ENCODE measurements at regions not wholly inside any gene's neighbourhood (a gene's known extent, or its start where the extent isn't known, plus 50 kb on each side); places are given as distances from the start of the nearest gene placed in this dataset.

DNA sequence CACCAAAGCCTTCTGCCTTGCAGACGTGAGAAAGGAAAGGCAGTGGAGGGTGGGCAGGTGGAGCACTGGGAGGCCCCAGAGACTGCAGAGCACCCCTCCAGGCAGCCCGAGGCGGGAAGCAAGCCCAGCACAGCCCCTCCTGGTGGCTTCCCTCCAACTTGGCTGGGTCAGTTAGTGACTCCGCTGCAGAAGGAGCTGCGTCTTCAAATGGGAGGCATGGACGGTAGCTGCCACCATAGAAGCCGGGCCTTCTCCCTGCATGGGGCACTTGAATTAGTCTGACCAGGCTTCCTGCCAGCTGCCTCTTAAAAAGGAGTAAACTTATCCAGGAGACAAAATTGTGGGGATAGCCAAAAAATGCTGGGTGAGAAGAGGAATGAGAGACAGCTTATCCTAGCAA, 88.0 kb upstream of the RPS6KA2 start:
- DNase-seq (ENCODE audit: low spot score), result no peak
- TF ChIP-seq, protein P1, sequence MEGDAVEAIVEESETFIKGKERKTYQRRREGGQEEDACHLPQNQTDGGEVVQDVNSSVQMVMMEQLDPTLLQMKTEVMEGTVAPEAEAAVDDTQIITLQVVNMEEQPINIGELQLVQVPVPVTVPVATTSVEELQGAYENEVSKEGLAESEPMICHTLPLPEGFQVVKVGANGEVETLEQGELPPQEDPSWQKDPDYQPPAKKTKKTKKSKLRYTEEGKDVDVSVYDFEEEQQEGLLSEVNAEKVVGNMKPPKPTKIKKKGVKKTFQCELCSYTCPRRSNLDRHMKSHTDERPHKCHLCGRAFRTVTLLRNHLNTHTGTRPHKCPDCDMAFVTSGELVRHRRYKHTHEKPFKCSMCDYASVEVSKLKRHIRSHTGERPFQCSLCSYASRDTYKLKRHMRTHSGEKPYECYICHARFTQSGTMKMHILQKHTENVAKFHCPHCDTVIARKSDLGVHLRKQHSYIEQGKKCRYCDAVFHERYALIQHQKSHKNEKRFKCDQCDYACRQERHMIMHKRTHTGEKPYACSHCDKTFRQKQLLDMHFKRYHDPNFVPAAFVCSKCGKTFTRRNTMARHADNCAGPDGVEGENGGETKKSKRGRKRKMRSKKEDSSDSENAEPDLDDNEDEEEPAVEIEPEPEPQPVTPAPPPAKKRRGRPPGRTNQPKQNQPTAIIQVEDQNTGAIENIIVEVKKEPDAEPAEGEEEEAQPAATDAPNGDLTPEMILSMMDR (IDR thresholded peaks at IDR 0.05; ENCODE audit: extremely low read depth, insufficient read depth, missing control alignments), result no peak
- in situ Hi-C loops (cut with MboI; ENCODE audit: low pct_unique_long_range_greater_than_20kb, low sequenced_read_pairs, unreplicated experiment), result no loop called here

DNA sequence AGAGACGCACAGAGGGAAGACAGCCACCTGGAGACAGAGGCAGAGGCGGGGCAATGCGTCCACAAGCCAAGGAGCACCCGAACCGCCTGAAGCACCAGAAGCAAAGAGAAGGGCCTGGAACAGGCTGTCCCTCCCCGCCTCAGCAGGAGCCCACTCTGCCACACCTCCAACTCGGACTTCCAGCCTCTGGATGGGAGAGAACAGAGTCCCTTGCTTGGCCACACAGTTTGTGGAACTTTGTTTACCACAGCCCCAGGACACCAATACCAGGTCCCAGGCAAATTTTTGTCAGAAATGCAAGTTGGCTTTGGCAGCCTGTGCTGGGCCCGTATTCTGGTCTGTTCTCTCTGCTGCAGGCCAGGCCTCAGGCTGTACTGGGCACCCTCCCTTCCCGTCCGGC, 87.5 kb upstream of the RPS6KA2 start:
- in situ Hi-C loops (cut with MboI; ENCODE audit: low pct_unique_long_range_greater_than_20kb, low sequenced_read_pairs, unreplicated experiment), result no loop called here
- no peak for DNase-seq (ENCODE audit: low spot score)
- TF ChIP-seq, protein P1 (IDR thresholded peaks at IDR 0.05; ENCODE audit: extremely low read depth, insufficient read depth, missing control alignments), result no peak

DNA sequence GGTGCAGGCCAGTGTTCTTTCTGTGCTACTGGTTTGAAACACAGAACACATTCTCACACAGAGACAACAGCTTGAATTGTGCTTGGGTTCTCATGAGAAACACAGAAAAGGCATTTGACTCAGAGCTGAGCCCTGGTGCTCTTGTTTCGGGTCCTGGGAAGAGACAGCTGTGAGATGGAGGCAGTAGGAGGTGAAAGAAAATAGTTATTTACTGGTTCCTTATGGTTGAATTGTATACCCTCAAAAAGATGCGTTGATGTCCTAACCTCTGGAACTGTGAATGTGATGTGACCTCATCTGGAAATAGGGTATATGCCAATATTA, 87.1 kb upstream of the RPS6KA2 start:
- no peak for DNase-seq (ENCODE audit: low spot score)
- TF ChIP-seq, protein P1 (IDR thresholded peaks at IDR 0.05; ENCODE audit: extremely low read depth, insufficient read depth, missing control alignments), result no peak
- in situ Hi-C loops (cut with MboI; ENCODE audit: low pct_unique_long_range_greater_than_20kb, low sequenced_read_pairs, unreplicated experiment), result no loop called here

DNA sequence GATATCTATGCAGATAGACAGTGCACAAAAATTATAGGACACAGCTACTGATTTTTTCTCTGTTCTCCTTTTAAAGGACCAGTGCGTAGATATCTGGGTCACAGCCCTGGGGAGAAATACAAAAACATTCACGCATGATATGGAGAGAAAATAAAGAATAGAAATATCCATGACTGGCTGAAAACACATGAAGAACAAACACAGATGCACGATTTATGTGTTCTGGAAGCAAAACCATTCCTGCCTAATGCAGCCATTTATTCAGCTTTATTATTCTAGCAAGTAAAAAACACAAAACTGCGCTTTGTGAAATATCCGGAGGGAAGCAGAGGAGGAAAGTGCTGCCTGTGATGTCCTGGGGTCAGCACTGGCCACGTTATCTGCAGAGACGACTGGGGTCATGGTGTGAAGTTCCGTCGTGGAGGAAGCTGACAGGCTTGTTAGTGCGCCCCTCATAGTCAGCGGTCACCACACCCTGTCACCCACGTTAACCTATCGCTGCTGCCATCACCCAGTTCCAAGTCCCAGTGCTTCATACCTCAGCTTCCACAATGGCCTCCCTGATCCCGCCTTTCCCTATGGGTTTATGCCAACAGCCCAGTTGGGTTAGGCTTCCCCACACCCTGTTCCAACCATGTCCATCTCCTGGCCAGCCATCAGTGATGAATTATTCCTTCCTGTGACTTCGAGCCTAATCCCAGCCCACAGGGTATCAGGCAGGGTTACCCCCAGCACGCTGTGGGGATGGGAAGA, 86.6 kb upstream of the RPS6KA2 start:
- in situ Hi-C loops (cut with MboI; ENCODE audit: low pct_unique_long_range_greater_than_20kb, low sequenced_read_pairs, unreplicated experiment), result no loop called here
- TF ChIP-seq, protein P1 (IDR thresholded peaks at IDR 0.05; ENCODE audit: extremely low read depth, insufficient read depth, missing control alignments), result no peak
- DNase-seq (ENCODE audit: low spot score), result no peak

DNA sequence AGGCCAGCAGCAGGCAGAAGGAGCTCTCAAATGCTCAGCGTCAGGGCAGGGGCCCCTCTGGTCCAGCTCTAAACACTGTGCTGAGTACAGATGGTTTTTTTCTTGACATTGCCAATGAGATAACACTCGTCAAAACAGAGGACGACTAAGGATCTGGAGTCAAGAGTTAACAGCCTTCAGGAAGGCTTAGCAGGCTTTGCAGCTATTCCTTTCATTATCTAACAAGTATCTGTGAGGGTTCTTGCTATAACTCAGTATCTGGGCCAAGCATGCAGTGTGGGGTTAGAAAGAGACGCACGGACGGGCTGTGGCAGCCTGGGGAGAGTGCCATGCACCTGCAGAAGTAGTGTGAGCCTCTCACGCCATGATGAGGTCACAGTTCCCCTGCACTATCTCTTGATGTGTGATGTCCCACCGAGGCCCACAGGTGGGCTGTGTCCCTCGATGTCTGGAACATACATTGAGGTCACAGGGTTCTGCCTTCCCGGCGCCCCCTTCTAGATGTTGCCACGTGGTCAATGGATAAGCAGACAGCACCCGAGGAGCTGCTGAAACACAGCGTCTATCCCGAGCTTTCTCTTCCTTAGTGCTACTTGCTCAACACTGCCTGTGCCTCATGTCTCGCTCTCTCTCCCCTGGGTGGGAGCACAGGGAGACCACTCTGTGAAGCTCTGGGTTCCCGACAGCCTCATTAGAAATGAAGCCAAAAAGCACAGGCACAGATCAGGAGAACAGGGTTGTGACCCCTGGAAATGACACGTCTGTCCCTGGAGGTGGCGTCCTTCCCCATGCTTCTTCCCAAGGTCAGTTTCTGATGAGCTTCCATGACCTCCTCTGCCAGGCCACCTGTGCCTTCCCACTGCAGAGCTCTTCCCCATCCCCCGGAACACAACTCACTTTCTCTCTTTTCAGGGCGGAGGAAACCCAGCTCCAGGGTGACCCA, 85.5 kb upstream of the RPS6KA2 start:
- TF ChIP-seq, protein P1 (IDR thresholded peaks at IDR 0.05; ENCODE audit: extremely low read depth, insufficient read depth, missing control alignments), result no peak
- in situ Hi-C loops (cut with MboI; ENCODE audit: low pct_unique_long_range_greater_than_20kb, low sequenced_read_pairs, unreplicated experiment), result no loop called here
- no peak for DNase-seq (ENCODE audit: low spot score)

DNA sequence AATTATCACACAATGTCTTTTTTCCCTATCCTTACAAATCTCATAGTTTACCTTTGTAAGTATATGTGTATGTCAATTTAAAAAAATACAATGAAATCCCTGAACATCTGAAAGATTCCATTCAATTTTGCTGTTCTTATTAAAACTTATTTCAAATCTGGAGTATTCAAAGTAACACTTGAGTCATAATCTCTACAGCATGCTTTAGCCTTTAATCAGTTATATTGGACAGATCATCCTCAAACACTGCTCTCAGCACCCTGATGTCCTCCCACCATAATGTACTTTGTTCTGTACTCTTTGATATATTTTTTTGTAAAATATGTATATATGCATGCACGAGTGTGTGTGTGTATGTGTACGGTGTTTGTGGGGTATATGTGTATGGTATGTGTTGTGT, 83.0 kb upstream of the RPS6KA2 start:
- in situ Hi-C loops (cut with MboI; ENCODE audit: low pct_unique_long_range_greater_than_20kb, low sequenced_read_pairs, unreplicated experiment), result no loop called here
- DNase-seq (ENCODE audit: low spot score), result no peak
- TF ChIP-seq, protein P1 (IDR thresholded peaks at IDR 0.05; ENCODE audit: extremely low read depth, insufficient read depth, missing control alignments), result no peak

Data from GM13977 (cell line).